GM12892 (cell line): ENCODE measurements at regions not wholly inside any gene's neighbourhood (a gene's known extent, or its start where the extent isn't known, plus 50 kb on each side); places are given as distances from the start of the nearest gene placed in this dataset.

ENCODE experiments used
- POLR2A ChIP-seq: IDR thresholded peaks from 2 replicates; pipeline ENCODE4 v1.6.1; 2011; ENCODE audit warnings: low read depth, low read length, control low read depth
- POLR2AphosphoS5 ChIP-seq: IDR thresholded peaks from 2 replicates; pipeline ENCODE4 v1.6.1; 2011; ENCODE audit warnings: low read depth, low read length, control low read depth

- no peak for TF ChIP-seq POLR2AphosphoS5
- TF ChIP-seq POLR2A = no peak
Observed at GRCh38 chr21:27291006-27291405, 324.1 kb upstream of the ADAMTS5 start.
